Heart left ventricle (tissue), 13 donors: ENCODE measurements at regions not wholly inside any gene's neighbourhood (a gene's known extent, or its start where the extent isn't known, plus 50 kb on each side); places are given as distances from the start of the nearest gene placed in this dataset.

Experiments
- CTCF ChIP-seq, 12 donors: fragments of 200-600 bp; sonication (generic) in 4 of 12; IDR thresholded peaks; one replicate each; pipeline versions ENCODE4 v1.5.0 to v1.8.0; 2018 to 2022; ENCODE audit warnings: antibody characterized with exemption in 12 of 12, mild to moderate bottlenecking in 5 of 12
- POLR2A ChIP-seq, 2 donors: fragments of 450-650 bp; IDR thresholded peaks; one replicate each; pipeline ENCODE4 v1.6.1; 2017; ENCODE audit warnings: antibody characterized with exemption in 2 of 2, mild to moderate bottlenecking in 2 of 2, moderate library complexity in 2 of 2
- donor health status: ischemic (EF 13 %, LVEDD 7.1; RV severe dilation, severe dysfunction).
- donor health status: DM: no; HTN: yes; CAD: no.
- donor health status: DM: no; HTN: no; CAD: no.
- donor health status: ischemic (EF 25% LVEDD 6.9; RV normal size, moderate dysfunction).
- donor health status: ischemic (EF 25% LVEDD 5.7; RV mildly dilated, moderate dysfunction).
- donor health status: ischemic (EF 35%, LVEDD 5.7; RV mildly dilated, moderate dysfunction).
- donor health status: nonischemic (EF 11% LVEDD 7.7; RV severe dilation, severe dysfunction).
- donor health status: DM: yes; HTN: yes; CAD: no.
- donor health status: PGD.
- donor health status: ischemic (EF 29% LVEDD 5.4; RV normal size, mild dysfunction).
- donor health status: nonischemic (EF 23%, LVEDD 6.1; RV moderate dilation, normal function).

- TF ChIP-seq CTCF (IDR thresholded peaks at IDR 0.05) (no peak), POLR2A (IDR thresholded peaks at IDR 0.05) (no peak)
These were observed 771.1 kb downstream of the GATA3 start for GRCh38 chr10:8825611-8826010.
